Liver (tissue), 7 donors: ENCODE measurements at regions not wholly inside any gene's neighbourhood (a gene's known extent, or its start where the extent isn't known, plus 50 kb on each side); places are given as distances from the start of the nearest gene placed in this dataset.

Source experiments
- DNase-seq: peaks from one replicate; pipeline ENCODE4 v3.0.0-alpha.2; 2017; ENCODE audit warnings: low spot score
- H3K27ac ChIP-seq, 2 donors: one replicate each; pipeline ENCODE4 v1.7.0; 2013; ENCODE audit warnings: inconsistent platforms in 2 of 2, low read length in 2 of 2, control low read depth in 1 of 2, low read depth in 1 of 2, mild to moderate bottlenecking in 1 of 2
- H3K27me3 ChIP-seq, 4 donors: one replicate each; pipeline versions ENCODE4 v1.6.1 to v1.7.0; 2013; ENCODE audit warnings: low read length in 3 of 4, inconsistent platforms in 1 of 4, mild to moderate bottlenecking in 1 of 4, moderate library complexity in 1 of 4; ENCODE audit not compliant: control insufficient read depth in 4 of 4, insufficient read depth in 4 of 4
- H3K36me3 ChIP-seq, 4 donors: one replicate each; pipeline versions ENCODE4 v1.6.1 to v1.7.0; 2013; ENCODE audit warnings: low read length in 3 of 4, mild to moderate bottlenecking in 3 of 4, low read depth in 1 of 4, moderate library complexity in 1 of 4; ENCODE audit not compliant: control insufficient read depth in 4 of 4, insufficient read depth in 3 of 4
- H3K4me1 ChIP-seq, 4 donors: one replicate each; pipeline versions ENCODE4 v1.6.1 to v1.7.0; 2013; ENCODE audit warnings: low read length in 3 of 4, mild to moderate bottlenecking in 3 of 4, moderate library complexity in 1 of 4; ENCODE audit not compliant: control insufficient read depth in 4 of 4, insufficient read depth in 4 of 4
- H3K4me3 ChIP-seq, 3 donors: one replicate each; pipeline versions ENCODE4 v1.6.1 to v1.7.0; 2013; ENCODE audit warnings: low read length in 3 of 3, control low read depth in 1 of 3, low read depth in 1 of 3, mild to moderate bottlenecking in 1 of 3
- H3K9ac ChIP-seq, 2 donors: one replicate each; pipeline ENCODE4 v1.7.0; 2013; ENCODE audit warnings: low read length in 2 of 2, mild to moderate bottlenecking in 2 of 2, moderate library complexity in 2 of 2, control low read depth in 1 of 2, low read depth in 1 of 2
- H3K9me3 ChIP-seq, 4 donors: one replicate each; pipeline versions ENCODE4 v1.6.1 to v1.7.0; 2013; ENCODE audit warnings: low read length in 3 of 4; ENCODE audit not compliant: control insufficient read depth in 4 of 4
- EGR1 ChIP-seq, 2 donors: IDR thresholded peaks; 2 replicates each; pipeline ENCODE4 v1.6.1; 2016 to 2018; ENCODE audit warnings: antibody characterized with exemption in 2 of 2, low read depth in 2 of 2
- FOXA1 ChIP-seq: IDR thresholded peaks from 2 replicates; pipeline ENCODE4 v1.6.1; 2016; ENCODE audit warnings: antibody characterized with exemption
- GABPA ChIP-seq, 2 donors: IDR thresholded peaks in 1 of 2; conservative IDR thresholded peaks in 1 of 2; 2 replicates each; pipeline ENCODE4 v1.6.1; 2016; ENCODE audit warnings: antibody characterized with exemption in 2 of 2, mild to moderate bottlenecking in 1 of 2, moderate library complexity in 1 of 2
- HNF4A ChIP-seq, 2 donors: conservative IDR thresholded peaks; 2 replicates each; pipeline ENCODE4 v1.6.1; 2016; ENCODE audit warnings: antibody characterized with exemption in 2 of 2, mild to moderate bottlenecking in 2 of 2
- JUND ChIP-seq, 2 donors: IDR thresholded peaks; 2 replicates each; pipeline ENCODE4 v1.6.1; 2016; ENCODE audit warnings: antibody characterized with exemption in 2 of 2
- NR2F2 ChIP-seq: IDR thresholded peaks from 2 replicates; pipeline ENCODE4 v1.6.1; 2016; ENCODE audit warnings: antibody characterized with exemption
- RXRA ChIP-seq, 2 donors: IDR thresholded peaks; 2 replicates each; pipeline ENCODE4 v1.6.1; 2017 to 2018; ENCODE audit warnings: antibody characterized with exemption in 2 of 2, mild to moderate bottlenecking in 1 of 2
- TAF1 ChIP-seq: conservative IDR thresholded peaks from 2 replicates; pipeline ENCODE4 v1.6.1; 2016; ENCODE audit warnings: antibody characterized with exemption, mild to moderate bottlenecking
- YY1 ChIP-seq: IDR thresholded peaks from 2 replicates; pipeline ENCODE4 v1.6.1; 2016; ENCODE audit warnings: antibody characterized with exemption, mild to moderate bottlenecking
- WGBS: extraction: QIAGEN DNeasy Blood & Tissue Kit; methylation state at CpG from one replicate; pipeline ENCODE4 v1.1.7; 2013; 5-methylcytosine and 5-hydroxymethylcytosine counted together
- TF ChIP-seq, protein P1 (sequence below): IDR thresholded peaks from 2 replicates; pipeline ENCODE4 v1.6.1; 2016; ENCODE audit warnings: antibody characterized with exemption
- TF ChIP-seq, protein P2 (sequence below): IDR thresholded peaks from 2 replicates; pipeline ENCODE4 v1.6.1; 2016; ENCODE audit warnings: antibody characterized with exemption, mild to moderate bottlenecking
- TF ChIP-seq, protein P3 (sequence below): IDR thresholded peaks from 2 replicates; pipeline ENCODE4 v1.6.1; 2016; ENCODE audit warnings: antibody characterized with exemption
- donor health status: healthy.
- donor health status: healthy.
- donor health status: healthy.
- donor health status: healthy.

DNA sequence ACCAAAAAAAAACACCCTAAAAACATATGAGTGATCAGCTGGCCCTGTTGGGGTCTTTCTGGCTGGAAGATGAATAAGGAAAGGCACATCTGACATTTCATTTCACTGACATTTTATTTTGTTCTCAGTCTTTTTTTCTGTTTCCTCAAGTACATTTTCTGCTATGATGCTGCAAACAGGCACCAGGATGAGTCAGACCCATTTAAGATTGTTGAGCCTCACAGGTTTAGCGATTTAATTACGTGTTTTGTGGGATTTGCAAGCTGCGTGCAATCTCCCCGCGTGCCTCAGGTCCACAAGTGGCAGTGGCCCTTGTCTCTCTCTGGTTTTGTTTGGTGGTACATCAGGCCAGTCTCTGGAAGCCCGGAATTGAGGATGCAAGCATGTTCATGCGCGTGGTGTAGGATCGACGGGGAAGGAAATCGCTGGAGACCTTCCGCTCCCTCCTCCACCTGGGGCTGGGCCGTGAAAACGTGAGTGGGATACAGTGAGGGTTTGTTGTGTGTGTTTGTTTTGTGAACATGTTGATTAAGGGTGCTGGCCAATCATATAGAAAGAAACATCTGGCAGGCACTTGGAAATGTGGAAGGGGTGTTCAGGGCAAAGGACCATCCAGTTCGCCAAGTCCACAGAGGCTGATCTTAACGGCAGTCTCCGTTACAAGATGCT, 120.2 kb upstream of the ZNF516 start:
- Histone ChIP-seq H3K9me3 (no peaks in the 10 kb centered on the region), H3K27me3 (no peaks in the 10 kb centered on the region), H3K9ac (no peak overlapping the region), H3K36me3 (no peaks in the 10 kb centered on the region), H3K4me3 (no peak overlapping the region), H3K4me1 (peaks cover 5 to 27% (median 20%) of the 10 kb centered on the region in 4 donors), H3K27ac (no peak overlapping the region)
- WGBS, result 92% methylated on average over 17 of the region's 17 CpGs
- TF ChIP-seq, protein P1, sequence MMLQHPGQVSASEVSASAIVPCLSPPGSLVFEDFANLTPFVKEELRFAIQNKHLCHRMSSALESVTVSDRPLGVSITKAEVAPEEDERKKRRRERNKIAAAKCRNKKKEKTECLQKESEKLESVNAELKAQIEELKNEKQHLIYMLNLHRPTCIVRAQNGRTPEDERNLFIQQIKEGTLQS, result no peak
- no peak for TF ChIP-seq RXRA (IDR thresholded peaks at IDR 0.05)
- no peak for TF ChIP-seq FOXA1
- no peak for DNase-seq

DNA sequence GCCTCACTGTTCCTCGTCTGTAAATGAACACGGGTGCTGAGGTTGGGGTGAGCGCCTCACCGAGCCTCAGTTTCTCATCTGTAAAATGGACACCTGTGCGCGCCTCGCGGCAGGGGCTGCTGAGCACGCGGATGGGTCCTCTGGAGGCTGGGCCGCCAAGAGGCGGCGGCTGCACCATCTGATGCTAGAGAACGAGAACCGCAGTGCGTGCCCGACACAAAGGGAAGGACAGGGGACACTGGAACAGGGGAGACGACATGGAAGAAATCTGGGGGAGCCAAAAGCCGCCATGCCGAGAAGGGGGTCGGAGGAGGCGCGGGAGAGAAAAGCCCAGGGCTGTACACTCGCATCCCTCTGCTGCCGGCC, 118.7 kb upstream of the ZNF516 start:
- DNase-seq, result no peak
- Histone ChIP-seq H3K9me3 (no peaks in the 10 kb centered on the region), H3K36me3 (no peaks in the 10 kb centered on the region), H3K27me3 (no peaks in the 10 kb centered on the region), H3K4me1 (peaks cover 5 to 17% (median 13%) of the 10 kb centered on the region in 4 donors), H3K27ac (no peak overlapping the region), H3K9ac (no peak overlapping the region), H3K4me3 (no peak overlapping the region)
- 96% methylated on average over 25 of the region's 25 CpGs for WGBS
- TF ChIP-seq, protein P2, sequence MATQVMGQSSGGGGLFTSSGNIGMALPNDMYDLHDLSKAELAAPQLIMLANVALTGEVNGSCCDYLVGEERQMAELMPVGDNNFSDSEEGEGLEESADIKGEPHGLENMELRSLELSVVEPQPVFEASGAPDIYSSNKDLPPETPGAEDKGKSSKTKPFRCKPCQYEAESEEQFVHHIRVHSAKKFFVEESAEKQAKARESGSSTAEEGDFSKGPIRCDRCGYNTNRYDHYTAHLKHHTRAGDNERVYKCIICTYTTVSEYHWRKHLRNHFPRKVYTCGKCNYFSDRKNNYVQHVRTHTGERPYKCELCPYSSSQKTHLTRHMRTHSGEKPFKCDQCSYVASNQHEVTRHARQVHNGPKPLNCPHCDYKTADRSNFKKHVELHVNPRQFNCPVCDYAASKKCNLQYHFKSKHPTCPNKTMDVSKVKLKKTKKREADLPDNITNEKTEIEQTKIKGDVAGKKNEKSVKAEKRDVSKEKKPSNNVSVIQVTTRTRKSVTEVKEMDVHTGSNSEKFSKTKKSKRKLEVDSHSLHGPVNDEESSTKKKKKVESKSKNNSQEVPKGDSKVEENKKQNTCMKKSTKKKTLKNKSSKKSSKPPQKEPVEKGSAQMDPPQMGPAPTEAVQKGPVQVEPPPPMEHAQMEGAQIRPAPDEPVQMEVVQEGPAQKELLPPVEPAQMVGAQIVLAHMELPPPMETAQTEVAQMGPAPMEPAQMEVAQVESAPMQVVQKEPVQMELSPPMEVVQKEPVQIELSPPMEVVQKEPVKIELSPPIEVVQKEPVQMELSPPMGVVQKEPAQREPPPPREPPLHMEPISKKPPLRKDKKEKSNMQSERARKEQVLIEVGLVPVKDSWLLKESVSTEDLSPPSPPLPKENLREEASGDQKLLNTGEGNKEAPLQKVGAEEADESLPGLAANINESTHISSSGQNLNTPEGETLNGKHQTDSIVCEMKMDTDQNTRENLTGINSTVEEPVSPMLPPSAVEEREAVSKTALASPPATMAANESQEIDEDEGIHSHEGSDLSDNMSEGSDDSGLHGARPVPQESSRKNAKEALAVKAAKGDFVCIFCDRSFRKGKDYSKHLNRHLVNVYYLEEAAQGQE, result no peak
- TF ChIP-seq, protein P3, sequence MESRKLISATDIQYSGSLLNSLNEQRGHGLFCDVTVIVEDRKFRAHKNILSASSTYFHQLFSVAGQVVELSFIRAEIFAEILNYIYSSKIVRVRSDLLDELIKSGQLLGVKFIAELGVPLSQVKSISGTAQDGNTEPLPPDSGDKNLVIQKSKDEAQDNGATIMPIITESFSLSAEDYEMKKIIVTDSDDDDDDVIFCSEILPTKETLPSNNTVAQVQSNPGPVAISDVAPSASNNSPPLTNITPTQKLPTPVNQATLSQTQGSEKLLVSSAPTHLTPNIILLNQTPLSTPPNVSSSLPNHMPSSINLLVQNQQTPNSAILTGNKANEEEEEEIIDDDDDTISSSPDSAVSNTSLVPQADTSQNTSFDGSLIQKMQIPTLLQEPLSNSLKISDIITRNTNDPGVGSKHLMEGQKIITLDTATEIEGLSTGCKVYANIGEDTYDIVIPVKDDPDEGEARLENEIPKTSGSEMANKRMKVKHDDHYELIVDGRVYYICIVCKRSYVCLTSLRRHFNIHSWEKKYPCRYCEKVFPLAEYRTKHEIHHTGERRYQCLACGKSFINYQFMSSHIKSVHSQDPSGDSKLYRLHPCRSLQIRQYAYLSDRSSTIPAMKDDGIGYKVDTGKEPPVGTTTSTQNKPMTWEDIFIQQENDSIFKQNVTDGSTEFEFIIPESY, result no peak
- TF ChIP-seq NR2F2 (no peak), FOXA1 (no peak), EGR1 (IDR thresholded peaks at IDR 0.05; ENCODE audit: low read depth in 2 of 2) (no peak), YY1 (no peak), HNF4A (conservative IDR thresholded peaks at IDR 0.05) (no peak), GABPA (IDR thresholded peaks at IDR 0.05 in 1 of 2, conservative IDR thresholded peaks at IDR 0.05 in 1 of 2) (no peak), TAF1 (no peak), JUND (IDR thresholded peaks at IDR 0.05) (no peak)
- TF ChIP-seq, protein P1, result no peak
